NOMO-1 treated with dmso at 0.1 percent for 144 hours (cell line): ENCODE measurements at regions not wholly inside any gene's neighbourhood (a gene's known extent, or its start where the extent isn't known, plus 50 kb on each side); places are given as distances from the start of the nearest gene placed in this dataset.
"Not testable (repeated sequence)": the region's sequence is repeated elsewhere in the genome, so short reads cannot be mapped to it uniquely, and the experiment has no call there.

ENCODE experiments used
- DNase-seq: peaks from one replicate; lab custom pipeline; 2025; ENCODE audit not compliant: unreplicated experiment; lab: John Stamatoyannopoulos, UW

- DNase-seq, result no peak
Observed at GRCh38 chr3:34046154-34046553, 247.7 kb downstream of the PDCD6IP start.

DNA sequence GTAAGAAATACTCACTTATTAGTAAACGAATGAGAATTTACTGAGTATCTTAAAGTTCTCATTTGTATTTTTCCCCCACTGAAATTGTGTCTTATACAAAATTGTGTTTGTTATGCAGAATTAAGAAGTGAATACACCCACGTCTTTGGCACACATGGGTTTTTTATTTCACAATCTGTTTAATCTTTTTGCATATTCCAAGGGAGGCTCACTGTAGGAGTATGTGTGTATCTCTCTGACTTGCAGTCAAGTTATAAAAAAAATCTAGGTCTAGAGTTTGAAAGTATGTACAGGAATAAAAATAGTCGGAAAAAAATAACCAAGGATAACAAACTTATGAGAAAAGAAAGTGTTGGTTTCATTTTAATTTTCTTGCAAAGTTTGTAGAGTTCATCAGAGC lies 255.2 kb downstream of the PDCD6IP start:
- DNase-seq, result no peak

GRCh38 chr3:34056181-34056910 lies 257.9 kb downstream of the PDCD6IP start:
- DNase-seq, result no peak

DNA sequence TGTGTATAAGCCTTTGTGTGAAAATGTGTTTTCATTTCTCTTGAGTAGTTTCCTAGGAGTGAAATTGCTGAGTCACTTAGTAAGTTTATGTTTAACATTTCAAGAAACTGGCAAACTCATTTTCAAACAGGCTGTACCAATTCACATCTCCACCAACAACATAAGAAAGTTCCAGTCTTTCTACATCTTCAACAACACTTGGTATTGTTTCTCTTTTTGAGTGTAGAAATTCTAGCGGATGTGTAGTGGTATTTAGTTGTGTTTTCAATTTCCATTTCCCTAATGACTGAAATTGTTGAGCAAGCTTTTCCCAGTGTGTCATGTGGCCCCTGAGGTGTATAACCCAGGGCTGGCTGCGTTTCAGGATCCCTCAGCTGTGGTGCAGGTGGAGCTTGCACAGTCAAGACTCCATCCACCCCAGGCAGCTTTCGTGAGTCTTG lies 258.5 kb downstream of the PDCD6IP start:
- DNase-seq, result no peak

GRCh38 chr3:34060995-34061394 lies 262.6 kb downstream of the PDCD6IP start:
- DNase-seq, result not testable (repeated sequence)

DNA sequence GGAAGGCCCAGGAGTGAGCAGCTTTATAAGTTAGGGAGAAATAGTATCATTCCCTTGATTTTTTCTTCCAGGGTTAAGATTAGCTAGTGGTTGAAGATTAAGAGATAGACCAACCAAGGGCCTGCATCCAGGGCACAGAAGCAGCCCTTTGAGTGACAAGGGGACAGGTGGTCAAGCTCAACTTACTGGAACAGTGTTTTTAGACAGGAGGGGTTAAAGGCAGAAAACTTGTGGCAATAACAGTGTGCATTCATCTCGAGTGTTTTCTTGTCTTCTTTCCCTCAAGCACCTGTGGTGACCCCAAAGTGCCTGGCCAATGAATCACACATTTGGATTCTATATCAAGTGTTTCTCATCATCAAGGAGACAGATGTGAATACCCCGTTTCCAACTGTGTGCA lies 267.5 kb downstream of the PDCD6IP start:
- DNase-seq, result no peak

GRCh38 chr3:34066328-34066727 lies 267.9 kb downstream of the PDCD6IP start:
- no peak for DNase-seq

DNA sequence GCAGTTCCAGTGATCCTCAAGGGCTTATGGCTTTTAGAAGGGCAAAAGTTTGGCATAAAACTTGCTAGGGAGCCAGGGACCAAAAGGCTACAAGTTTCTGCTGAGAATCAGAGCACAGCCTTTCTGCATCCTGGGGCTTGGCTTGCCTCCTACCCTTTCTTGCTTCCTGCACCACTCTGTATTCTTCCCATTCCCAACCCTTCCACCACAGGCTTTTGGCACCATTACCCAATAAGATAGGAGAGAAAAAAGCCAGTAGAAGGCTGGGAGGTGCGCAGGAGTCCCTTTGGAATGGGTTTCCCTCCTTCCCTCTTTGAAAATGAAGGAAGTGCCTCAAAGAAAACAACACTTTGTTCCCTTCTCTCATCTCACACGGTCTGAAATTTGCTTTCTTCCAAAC lies 268.6 kb downstream of the PDCD6IP start:
- DNase-seq, result no peak

GRCh38 chr3:34067536-34068051 lies 269.2 kb downstream of the PDCD6IP start:
- no peak for DNase-seq

DNA sequence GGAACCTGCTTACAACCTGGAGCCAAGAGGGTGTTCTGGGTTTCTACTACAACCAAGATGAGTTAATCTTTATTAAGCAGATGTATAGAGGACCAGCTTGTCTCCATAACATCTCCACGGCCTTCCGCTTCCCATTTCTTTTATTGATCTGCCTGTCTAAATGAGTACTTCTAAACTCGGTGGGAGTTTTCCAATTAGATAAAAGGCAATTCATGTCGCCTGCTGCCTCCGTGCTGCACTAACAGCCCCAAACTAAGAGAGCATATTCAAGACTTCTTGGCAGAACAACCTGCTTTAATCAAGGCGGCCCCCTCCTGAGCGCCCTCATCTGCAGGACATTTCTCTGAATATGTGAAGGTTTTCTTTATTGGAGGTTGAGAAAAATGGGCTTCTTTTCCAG lies 270.1 kb downstream of the PDCD6IP start:
- DNase-seq, result no peak

DNA sequence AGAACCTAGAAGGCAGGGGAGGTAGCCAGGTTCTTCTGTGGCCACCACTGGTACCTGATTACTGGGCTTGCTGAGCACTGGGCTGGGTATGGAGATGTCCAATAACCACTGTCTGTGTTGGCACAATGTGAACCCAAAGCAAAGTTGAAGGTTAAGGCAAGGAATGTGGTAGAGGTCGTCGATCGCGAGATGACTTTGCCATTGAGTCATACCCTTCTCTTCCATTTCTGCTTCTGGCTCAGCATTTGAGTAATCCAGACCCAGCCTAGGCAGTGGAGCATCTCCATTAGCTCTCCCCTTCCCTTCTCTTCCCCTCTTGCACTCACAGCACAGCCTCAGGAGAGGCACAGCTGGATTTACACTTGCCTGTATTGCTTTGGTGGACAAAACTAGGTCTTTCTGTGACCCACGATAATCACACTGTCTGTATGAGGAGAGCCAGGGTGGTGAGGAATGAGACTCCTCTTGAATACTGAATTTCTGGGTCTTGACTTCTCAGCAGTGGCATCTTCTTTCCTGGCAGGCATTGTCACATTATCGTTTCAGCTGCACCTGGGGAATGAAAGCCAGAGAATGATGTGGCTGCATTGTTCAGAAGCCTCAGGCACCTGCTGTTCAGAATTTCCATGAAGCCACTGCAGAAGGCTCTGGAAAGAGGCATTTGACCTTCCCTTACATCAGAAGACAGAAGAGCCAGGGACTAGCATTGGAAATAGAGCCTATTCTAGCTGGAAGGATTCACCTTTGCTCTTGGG lies 272.6 kb downstream of the PDCD6IP start:
- no peak for DNase-seq

DNA sequence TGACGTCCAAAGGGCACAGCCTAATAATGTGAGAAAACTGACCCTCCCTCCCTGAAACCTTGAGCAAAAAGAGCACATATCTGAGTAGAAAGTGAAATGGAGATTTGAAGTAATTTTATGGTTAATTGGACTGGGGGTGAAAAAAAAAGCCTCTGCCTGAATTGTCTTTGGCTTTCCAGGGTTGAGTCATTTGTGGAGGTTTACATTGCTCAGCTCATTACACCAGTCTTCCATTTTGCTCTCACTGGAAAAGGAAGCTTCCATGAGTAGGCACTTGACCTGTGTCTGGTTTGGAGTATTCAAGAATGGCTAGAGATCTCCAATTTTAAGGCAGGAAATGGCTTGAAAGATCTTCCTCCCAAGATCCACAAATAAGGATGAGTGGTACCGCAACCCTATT lies 273.9 kb downstream of the PDCD6IP start:
- no peak for DNase-seq

- DNase-seq, result no peak
Observed at GRCh38 chr3:34073111-34073510, 274.7 kb downstream of the PDCD6IP start.

DNA sequence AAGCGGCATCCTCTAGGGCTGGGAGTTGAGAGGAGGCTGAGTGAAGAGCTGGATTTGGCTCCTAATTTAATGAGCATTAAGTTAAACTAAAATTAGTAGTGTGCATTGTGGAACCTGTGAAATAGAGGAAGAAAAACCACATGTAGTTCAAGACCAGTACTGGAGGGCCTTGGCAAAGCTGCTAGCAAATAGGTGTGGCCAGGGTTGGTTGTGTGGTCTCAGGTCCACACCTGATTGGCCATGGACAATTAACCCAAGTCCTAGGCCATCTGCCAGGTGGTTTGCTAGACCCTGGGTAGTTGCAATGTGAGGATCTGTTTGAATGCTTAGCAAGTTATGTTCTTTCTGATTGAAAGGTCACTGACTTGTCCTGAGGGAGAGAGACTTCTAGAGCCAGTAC lies 275.5 kb downstream of the PDCD6IP start:
- no peak for DNase-seq

GRCh38 chr3:34075975-34076374 lies 277.5 kb downstream of the PDCD6IP start:
- DNase-seq, result no peak

- no peak for DNase-seq
Observed at GRCh38 chr3:34077417-34078195, 279.2 kb downstream of the PDCD6IP start.

DNA sequence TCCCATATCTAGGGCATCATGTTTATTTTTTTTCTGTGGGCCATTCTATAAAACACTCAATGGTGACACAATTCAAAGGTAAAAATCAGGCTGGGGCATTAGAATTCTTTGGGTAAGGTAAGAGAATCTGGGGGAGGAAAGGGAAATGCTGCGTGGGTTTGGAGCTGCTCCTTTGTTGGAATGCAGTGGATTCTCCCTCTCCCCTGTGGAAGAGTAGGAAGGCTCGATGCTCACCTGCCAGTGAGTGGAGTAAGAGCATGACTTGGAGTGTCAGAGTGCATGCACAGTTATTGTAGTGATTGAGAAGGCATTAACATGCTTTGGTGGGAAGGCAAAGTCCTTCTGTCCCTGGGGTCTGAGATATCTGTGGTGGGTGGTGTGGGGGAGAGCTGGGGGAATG lies 280.0 kb downstream of the PDCD6IP start:
- no peak for DNase-seq

GRCh38 chr3:34079849-34080248 lies 281.4 kb downstream of the PDCD6IP start:
- DNase-seq, result not testable (repeated sequence)

GRCh38 chr3:34090379-34090778 lies 291.9 kb downstream of the PDCD6IP start:
- not testable (repeated sequence) for DNase-seq

GRCh38 chr3:34090876-34091275 lies 292.4 kb downstream of the PDCD6IP start:
- no peak for DNase-seq

DNA sequence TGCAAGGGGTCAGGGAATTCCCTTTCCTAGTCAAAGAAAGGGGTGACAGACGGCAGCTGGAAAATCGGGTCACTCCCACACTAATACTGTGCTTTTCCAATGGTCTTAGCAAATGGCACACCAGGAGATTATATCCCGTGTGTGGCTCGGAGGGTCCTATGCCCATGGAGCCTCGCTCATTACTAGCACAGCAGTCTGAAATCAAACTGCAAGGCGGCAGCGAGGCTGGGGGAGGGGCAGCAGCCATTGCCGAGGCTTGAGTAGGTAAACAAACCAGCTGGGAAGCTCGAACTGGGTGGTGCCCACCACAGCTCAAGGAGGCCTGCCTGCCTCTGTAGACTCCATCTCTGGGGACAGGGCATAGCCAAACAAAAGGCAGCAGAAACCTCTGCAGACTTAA lies 295.9 kb downstream of the PDCD6IP start:
- DNase-seq, result not testable (repeated sequence)
